ENCODE measurements at regions not wholly inside any gene's neighbourhood (a gene's known extent, or its start where the extent isn't known, plus 50 kb on each side); places are given as distances from the start of the nearest gene placed in this dataset.
A peak's percentile ranks its signal among the peaks of the same experiment; 100 is the strongest.

DNA sequence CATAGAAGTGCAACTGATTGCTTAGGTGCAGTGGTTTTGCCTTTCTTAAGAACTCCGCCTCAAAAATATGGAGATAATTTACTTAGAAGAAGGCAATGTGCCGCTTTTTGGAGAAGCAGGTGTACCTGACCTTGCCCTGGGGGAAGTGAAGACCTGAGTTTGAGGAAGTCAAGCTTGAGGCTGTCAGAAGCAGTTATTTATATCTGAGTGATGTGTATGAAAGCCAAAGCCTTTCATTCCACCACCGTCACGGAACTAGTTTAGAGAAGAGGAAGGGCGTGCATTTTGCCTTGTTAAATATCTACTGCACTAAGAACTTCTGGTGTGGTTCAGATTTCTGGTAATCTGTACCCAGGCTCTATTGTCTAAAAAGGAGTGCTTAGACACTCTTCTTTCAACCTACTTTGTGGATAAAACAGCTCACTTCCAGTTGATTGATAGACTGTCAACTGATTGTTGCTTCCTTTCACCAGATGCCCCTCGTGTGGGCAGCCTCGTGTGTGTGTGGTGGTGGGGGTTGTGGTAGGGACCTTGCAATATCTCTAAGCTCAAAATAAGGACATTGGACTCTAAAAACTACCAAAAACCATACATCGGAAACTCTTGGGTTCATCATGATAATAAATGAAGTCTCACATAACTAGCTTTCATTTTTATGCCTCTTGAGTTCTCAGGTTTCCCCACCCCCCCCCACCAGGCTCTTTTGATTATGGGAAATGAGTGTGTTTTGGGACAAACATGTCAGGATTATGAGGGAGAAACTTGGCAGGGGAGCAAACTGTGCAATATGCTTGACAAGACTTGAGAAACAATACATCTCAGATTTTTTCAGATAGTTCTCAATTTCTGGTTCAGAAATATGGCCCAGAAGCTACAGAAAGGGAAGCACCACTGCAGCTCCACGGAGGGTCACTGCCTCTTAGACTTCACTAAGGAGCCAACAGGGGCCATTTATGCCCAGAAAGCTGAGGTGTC, 78.6 kb downstream of the ARF6 start:
- DNase-seq (ENCODE audit: low read depth) = no peak
- ChIA-PET POLR2A (interaction anchor here (0.6 to 1.1 kb wide), 3 partner anchors 17 to 109 kb away, joined by 3 to 8 read pairs (median 3); no protein-coding TSS in a partner anchor), CTCF (interaction anchor here (0.6 to 3.2 kb wide), 13 partner anchors 10 to 131 kb away, joined by 3 to 13 read pairs (median 5); no protein-coding TSS in a partner anchor)
- no peaks in the 10 kb centered on the region for H3K27me3 ChIP-seq (ENCODE audit: control insufficient read depth, insufficient read depth, low read length)
- H3K36me3 ChIP-seq (ENCODE audit: control insufficient read depth, insufficient read depth, low read length) = no peaks in the 10 kb centered on the region
- no peak overlapping the region for H3K4me3 ChIP-seq (ENCODE audit: low read depth, low read length)
- TF ChIP-seq, protein P1, sequence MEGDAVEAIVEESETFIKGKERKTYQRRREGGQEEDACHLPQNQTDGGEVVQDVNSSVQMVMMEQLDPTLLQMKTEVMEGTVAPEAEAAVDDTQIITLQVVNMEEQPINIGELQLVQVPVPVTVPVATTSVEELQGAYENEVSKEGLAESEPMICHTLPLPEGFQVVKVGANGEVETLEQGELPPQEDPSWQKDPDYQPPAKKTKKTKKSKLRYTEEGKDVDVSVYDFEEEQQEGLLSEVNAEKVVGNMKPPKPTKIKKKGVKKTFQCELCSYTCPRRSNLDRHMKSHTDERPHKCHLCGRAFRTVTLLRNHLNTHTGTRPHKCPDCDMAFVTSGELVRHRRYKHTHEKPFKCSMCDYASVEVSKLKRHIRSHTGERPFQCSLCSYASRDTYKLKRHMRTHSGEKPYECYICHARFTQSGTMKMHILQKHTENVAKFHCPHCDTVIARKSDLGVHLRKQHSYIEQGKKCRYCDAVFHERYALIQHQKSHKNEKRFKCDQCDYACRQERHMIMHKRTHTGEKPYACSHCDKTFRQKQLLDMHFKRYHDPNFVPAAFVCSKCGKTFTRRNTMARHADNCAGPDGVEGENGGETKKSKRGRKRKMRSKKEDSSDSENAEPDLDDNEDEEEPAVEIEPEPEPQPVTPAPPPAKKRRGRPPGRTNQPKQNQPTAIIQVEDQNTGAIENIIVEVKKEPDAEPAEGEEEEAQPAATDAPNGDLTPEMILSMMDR (IDR thresholded peaks at IDR 0.05; ENCODE audit: insufficient read depth, low read depth, low read length) = no peak

DNA sequence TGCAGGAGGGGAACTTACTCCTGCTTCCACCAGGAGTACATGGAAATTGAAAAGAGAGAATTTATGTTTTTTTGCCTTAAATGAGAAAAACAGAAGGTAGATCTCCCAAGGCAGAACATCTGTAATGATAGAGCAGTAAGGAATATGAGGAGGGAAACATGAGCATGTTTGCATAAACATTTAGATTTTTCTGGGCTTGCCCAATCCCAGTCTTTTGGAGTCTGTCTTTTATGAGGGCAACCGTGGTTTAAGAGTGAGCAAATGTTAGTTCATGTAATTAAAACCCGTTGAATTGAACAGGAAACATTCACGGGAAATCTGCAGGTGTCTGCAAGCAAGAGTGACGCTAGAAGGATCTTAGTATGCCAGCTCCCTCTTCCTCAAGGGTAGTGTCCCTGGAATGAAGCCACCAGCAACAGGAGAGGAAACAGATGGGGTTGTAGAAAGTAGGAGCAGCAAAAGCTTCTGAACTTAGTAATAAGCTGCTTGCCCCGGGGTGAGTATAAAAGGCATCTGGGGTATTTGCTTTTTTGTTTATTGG, 79.3 kb downstream of the ARF6 start:
- Histone ChIP-seq H3K4me3 (ENCODE audit: low read depth, low read length) (no peak overlapping the region), H3K36me3 (ENCODE audit: control insufficient read depth, insufficient read depth, low read length) (no peaks in the 10 kb centered on the region), H3K27me3 (ENCODE audit: control insufficient read depth, insufficient read depth, low read length) (no peaks in the 10 kb centered on the region)
- TF ChIP-seq, protein P1 (IDR thresholded peaks at IDR 0.05; ENCODE audit: insufficient read depth, low read depth, low read length) = no peak
- peak; percentile 68 for DNase-seq (ENCODE audit: low read depth)
- ChIA-PET CTCF (interaction anchor here (0.6 to 3.2 kb wide), 9 partner anchors 14 to 110 kb away, joined by 3 to 13 read pairs (median 5); no protein-coding TSS in a partner anchor), POLR2A (interaction anchor here (0.6 to 1.1 kb wide), 5 partner anchors 18 to 110 kb away, joined by 3 to 8 read pairs (median 3); no protein-coding TSS in a partner anchor)

DNA sequence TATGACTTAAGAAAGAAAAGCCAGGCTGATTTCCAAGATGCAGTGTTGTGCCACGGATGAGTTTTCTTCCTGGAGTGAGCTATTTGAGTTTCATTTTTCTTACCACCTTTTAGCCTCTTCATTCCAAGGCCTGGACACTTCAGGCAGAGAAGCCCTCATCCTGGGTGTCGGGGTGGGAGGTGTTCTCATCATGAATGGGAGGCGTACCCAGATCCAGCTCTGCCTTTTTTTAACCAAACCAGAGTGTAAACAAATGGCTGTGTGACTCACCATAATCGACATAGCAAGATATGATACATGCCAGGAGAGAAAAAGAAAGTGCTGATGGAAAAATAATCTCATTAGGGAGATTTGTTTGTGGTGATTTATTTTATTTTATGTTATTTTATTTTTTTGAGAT, 79.9 kb downstream of the ARF6 start:
- ChIA-PET POLR2A (interaction anchor here (1.0 to 1.1 kb wide), 2 partner anchors 19 to 30 kb away, joined by 3 read pairs; no protein-coding TSS in a partner anchor), CTCF (interaction anchor here (0.6 to 3.2 kb wide), 7 partner anchors 13 to 110 kb away, joined by 3 to 13 read pairs (median 5); no protein-coding TSS in a partner anchor)
- H3K36me3 ChIP-seq (ENCODE audit: control insufficient read depth, insufficient read depth, low read length) = no peaks in the 10 kb centered on the region
- no peaks in the 10 kb centered on the region for H3K27me3 ChIP-seq (ENCODE audit: control insufficient read depth, insufficient read depth, low read length)
- TF ChIP-seq, protein P1 (IDR thresholded peaks at IDR 0.05; ENCODE audit: insufficient read depth, low read depth, low read length) = no peak
- no peak for DNase-seq (ENCODE audit: low read depth)
- no peak overlapping the region for H3K4me3 ChIP-seq (ENCODE audit: low read depth, low read length)

DNA sequence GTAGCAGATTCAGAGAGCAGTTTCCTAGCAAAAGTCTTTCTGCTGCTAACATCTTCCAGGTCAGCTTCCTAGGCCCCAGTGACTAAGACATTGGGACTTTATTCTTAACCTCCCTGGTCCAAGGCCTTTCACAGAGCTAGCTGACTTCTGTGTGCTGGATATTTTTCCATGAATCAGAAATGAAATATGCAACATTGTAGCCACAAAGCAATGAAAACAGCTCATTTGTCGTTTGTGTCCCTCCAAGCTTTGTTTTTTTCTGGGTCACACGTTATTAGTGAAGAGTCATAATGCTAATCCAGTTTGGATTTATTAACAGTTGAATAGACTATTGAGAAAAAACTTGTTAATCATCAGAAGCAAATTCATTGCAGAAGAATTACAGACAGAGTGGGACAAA, 82.4 kb downstream of the ARF6 start:
- Histone ChIP-seq H3K36me3 (ENCODE audit: control insufficient read depth, insufficient read depth, low read length) (no peaks in the 10 kb centered on the region), H3K4me3 (ENCODE audit: low read depth, low read length) (no peak overlapping the region), H3K27me3 (ENCODE audit: control insufficient read depth, insufficient read depth, low read length) (no peaks in the 10 kb centered on the region)
- TF ChIP-seq, protein P1 (IDR thresholded peaks at IDR 0.05; ENCODE audit: insufficient read depth, low read depth, low read length) = no peak
- ChIA-PET POLR2A (interaction anchor here (1.6 kb wide), 1 partner anchor 24 kb away, joined by 3 read pairs; no protein-coding TSS in a partner anchor), CTCF (interaction anchor here (0.7 to 1.0 kb wide), 2 partner anchors 37 to 113 kb away, joined by 3 to 9 read pairs; no protein-coding TSS in a partner anchor)
- peak; percentile 78 for DNase-seq (ENCODE audit: low read depth)

Measured in BJ (cell line).